Karpas-422 (cell line): ENCODE measurements at regions not wholly inside any gene's neighbourhood (a gene's known extent, or its start where the extent isn't known, plus 50 kb on each side); places are given as distances from the start of the nearest gene placed in this dataset.
"Not testable (repeated sequence)": the region's sequence is repeated elsewhere in the genome, so short reads cannot be mapped to it uniquely, and the experiment has no call there.

Source experiments
- DNase-seq: peaks from one replicate; pipeline ENCODE4 v3.0.0-alpha.2; 2015
- H2AFZ ChIP-seq: fragments of 200-600 bp; sonication (generic); 2 replicates; pipeline ENCODE4 v1.6.1; 2014; ENCODE audit warnings: antibody characterized with exemption, low read length, mixed read lengths
- H3K27ac ChIP-seq: fragments of 200-600 bp; sonication (generic); 2 replicates; pipeline ENCODE4 v1.5.1; 2014; ENCODE audit warnings: mild to moderate bottlenecking, low read length, moderate library complexity
- H3K27me3 ChIP-seq: fragments of 200-600 bp; sonication (generic); 2 replicates; pipeline ENCODE4 v1.6.1; 2014; ENCODE audit warnings: low read length, mixed read lengths
- H3K36me3 ChIP-seq: fragments of 200-600 bp; sonication (generic); 2 replicates; pipeline ENCODE4 v1.6.1; 2014; ENCODE audit warnings: low read length, mixed read lengths; ENCODE audit not compliant: insufficient read depth
- H3K4me1 ChIP-seq: fragments of 200-600 bp; sonication (generic); 2 replicates; pipeline ENCODE4 v1.6.1; 2014; ENCODE audit warnings: mild to moderate bottlenecking, low read length, mixed read lengths
- H3K4me2 ChIP-seq: fragments of 200-600 bp; sonication (generic); 2 replicates; pipeline ENCODE4 v1.6.1; 2014; ENCODE audit warnings: low read length, low read depth, mild to moderate bottlenecking; ENCODE audit not compliant: poor library complexity, severe bottlenecking
- H3K4me3 ChIP-seq: fragments of 200-600 bp; sonication (generic); 2 replicates; pipeline ENCODE4 v1.5.1; 2014; ENCODE audit warnings: mild to moderate bottlenecking, antibody characterized with exemption, low read length, mixed read lengths
- H3K79me2 ChIP-seq: fragments of 200-600 bp; sonication (generic); 2 replicates; pipeline ENCODE4 v1.6.1; 2014; ENCODE audit warnings: mild to moderate bottlenecking, low read length, mixed read lengths
- H3K9ac ChIP-seq: fragments of 200-600 bp; sonication (generic); 2 replicates; pipeline ENCODE4 v1.6.0; 2014; ENCODE audit warnings: low read length
- H3K9me2 ChIP-seq: fragments of 200-600 bp; sonication (generic), shearing (Covaris generic); replicated peaks from 2 replicates; pipeline ENCODE4 v1.6.0; 2014; ENCODE audit warnings: mild to moderate bottlenecking, low read length, moderate library complexity; ENCODE audit not compliant: insufficient read depth
- H3K9me3 ChIP-seq: fragments of 300-700, 200-600 bp; sonication (generic); 2 replicates; pipeline ENCODE4 v1.6.1; 2014; ENCODE audit warnings: low read length, mixed read lengths
- H4K20me1 ChIP-seq: fragments of 200-600 bp; sonication (generic); 2 replicates; pipeline ENCODE4 v1.6.1; 2014; ENCODE audit warnings: mild to moderate bottlenecking, antibody characterized with exemption, low read length, low read depth; ENCODE audit not compliant: insufficient read depth

DNA sequence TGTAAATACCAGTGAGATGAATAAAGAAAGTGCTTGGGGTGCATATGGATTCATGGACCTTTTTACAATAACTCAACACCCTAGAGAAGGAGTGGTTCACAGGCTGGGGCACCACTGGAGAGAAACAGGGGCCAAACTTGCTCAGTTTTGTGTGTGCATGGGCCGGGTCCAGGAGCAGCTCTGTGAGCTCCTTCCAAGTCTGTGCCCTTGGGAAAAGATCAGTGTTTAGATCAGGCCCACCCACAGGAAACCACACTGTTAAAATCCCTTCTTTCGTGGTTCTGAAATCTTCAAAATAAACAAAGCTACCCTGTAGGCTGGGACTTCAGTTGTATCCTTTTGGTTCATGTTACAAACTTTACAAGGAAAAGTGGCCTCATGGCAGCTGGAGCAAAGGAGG is 156.1 kb upstream of the TMEM260 start:
- H3K4me3 ChIP-seq, result no peak overlapping the region
- no peaks in the 10 kb centered on the region for H3K79me2 ChIP-seq
- H3K9me3 ChIP-seq, result no peaks in the 10 kb centered on the region
- H2AFZ ChIP-seq, result no peak overlapping the region
- H3K9me2 ChIP-seq, result no peaks in the 10 kb centered on the region
- H3K4me1 ChIP-seq, result peaks cover 3% of the 10 kb centered on the region; the same call in 1 of the 2 replicates
- H3K27ac ChIP-seq, result no peak overlapping the region
- H4K20me1 ChIP-seq, result no peaks in the 10 kb centered on the region
- no peaks in the 10 kb centered on the region for H3K36me3 ChIP-seq
- H3K9ac ChIP-seq, result no peak overlapping the region
- no peaks in the 10 kb centered on the region for H3K27me3 ChIP-seq
- no peak overlapping the region for H3K4me2 ChIP-seq
- no peak for DNase-seq

DNA sequence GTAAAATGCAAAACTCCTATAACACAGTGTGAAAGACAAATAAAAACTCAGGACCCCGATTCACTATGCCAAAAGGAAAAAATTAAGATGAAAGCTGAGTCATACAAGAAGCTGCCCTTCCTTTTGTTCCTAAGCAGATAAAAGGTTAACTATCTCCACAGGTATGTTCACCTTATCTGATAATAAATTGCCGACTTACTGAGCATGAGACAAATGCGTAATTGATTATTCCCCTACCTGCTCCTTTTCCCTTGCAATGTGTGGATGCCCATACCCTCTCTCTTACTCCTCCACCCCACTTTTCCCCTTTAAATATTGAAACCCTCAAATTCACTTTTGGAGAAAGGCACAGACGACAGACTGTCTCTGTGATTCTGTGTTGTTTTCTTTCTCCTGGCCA is 148.6 kb upstream of the TMEM260 start:
- Histone ChIP-seq H3K9me3 (0 out of 2 replicates have a peak, but pooled peaks cover 4% of the 10 kb centered on the region), H3K27ac (no peak overlapping the region), H3K79me2 (no peaks in the 10 kb centered on the region), H3K36me3 (no peaks in the 10 kb centered on the region), H4K20me1 (no peaks in the 10 kb centered on the region), H3K4me2 (no peak overlapping the region), H3K9me2 (no peaks in the 10 kb centered on the region), H3K4me3 (no peak overlapping the region), H3K27me3 (no peaks in the 10 kb centered on the region), H2AFZ (no peak overlapping the region), H3K9ac (no peak overlapping the region), H3K4me1 (no peaks in the 10 kb centered on the region)
- no peak for DNase-seq

GRCh38 chr14:56449670-56450213 is 129.9 kb upstream of the TMEM260 start:
- H4K20me1 ChIP-seq, result no peaks in the 10 kb centered on the region
- H2AFZ ChIP-seq, result no peak overlapping the region
- H3K4me2 ChIP-seq, result no peak overlapping the region
- H3K9ac ChIP-seq, result no peak overlapping the region
- DNase-seq, result no peak
- no peaks in the 10 kb centered on the region for H3K27me3 ChIP-seq
- no peak overlapping the region for H3K4me3 ChIP-seq
- no peaks in the 10 kb centered on the region for H3K9me2 ChIP-seq
- H3K4me1 ChIP-seq, result no peaks in the 10 kb centered on the region
- no peak overlapping the region for H3K27ac ChIP-seq
- no peaks in the 10 kb centered on the region for H3K79me2 ChIP-seq
- H3K9me3 ChIP-seq, result no peaks in the 10 kb centered on the region
- no peaks in the 10 kb centered on the region for H3K36me3 ChIP-seq

DNA sequence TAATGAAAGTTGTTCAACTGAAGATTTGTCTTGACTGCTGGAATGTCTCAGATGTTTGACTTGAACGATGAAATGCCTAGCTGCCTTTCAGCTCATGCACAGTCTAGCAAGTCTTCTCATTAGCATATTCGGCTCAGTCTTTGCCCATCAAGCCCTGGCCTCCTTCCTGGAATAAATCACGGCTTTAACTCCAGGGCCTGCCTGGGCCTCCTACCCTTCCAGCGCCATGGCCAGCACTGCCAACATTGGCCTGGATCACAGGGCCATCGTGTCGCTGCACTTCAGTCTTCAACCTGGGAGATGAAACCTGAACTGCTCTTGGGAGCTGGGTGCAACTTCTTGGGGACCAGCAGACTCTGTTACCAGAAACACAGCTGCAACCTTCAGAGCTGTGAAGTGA is 126.7 kb upstream of the TMEM260 start:
- no peaks in the 10 kb centered on the region for H3K9me2 ChIP-seq
- no peaks in the 10 kb centered on the region for H3K79me2 ChIP-seq
- H3K4me3 ChIP-seq, result no peak overlapping the region
- no peaks in the 10 kb centered on the region for H3K9me3 ChIP-seq
- no peak overlapping the region for H3K4me2 ChIP-seq
- DNase-seq, result peak; percentile 32
- H3K27ac ChIP-seq, result no peak overlapping the region
- H3K27me3 ChIP-seq, result no peaks in the 10 kb centered on the region
- H4K20me1 ChIP-seq, result no peaks in the 10 kb centered on the region
- H3K4me1 ChIP-seq, result no peaks in the 10 kb centered on the region
- no peak overlapping the region for H2AFZ ChIP-seq
- H3K36me3 ChIP-seq, result no peaks in the 10 kb centered on the region
- H3K9ac ChIP-seq, result no peak overlapping the region

DNA sequence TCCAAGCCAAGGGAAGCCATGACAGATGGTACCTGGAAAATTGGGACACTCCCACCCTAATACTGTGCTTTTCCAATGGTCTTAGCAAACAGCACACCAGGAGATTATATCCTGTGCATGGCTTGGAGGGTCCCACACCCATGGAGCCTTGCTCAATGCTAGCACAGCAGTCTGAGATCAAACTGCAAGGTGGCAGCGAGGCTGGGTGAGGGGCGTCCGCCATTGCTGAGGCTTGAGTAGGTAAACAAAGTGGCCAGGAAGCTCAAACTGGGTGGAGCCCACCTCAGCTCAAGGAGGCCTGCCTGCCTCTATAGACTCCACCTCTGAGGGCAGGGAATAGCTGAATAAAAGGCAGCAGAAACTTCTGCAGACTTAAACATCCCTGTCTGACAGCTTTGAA is 124.9 kb upstream of the TMEM260 start:
- not testable (repeated sequence) for H4K20me1 ChIP-seq, H2AFZ ChIP-seq, H3K79me2 ChIP-seq, H3K4me1 ChIP-seq, H3K9me3 ChIP-seq, DNase-seq, H3K4me3 ChIP-seq, H3K36me3 ChIP-seq, H3K27me3 ChIP-seq, H3K9me2 ChIP-seq, H3K9ac ChIP-seq, H3K27ac ChIP-seq, H3K4me2 ChIP-seq

GRCh38 chr14:56460469-56460868 is 119.1 kb upstream of the TMEM260 start:
- no peak for DNase-seq
- Histone ChIP-seq H2AFZ (no peak overlapping the region), H3K9me2 (no peaks in the 10 kb centered on the region), H3K4me1 (no peaks in the 10 kb centered on the region), H3K27me3 (peaks cover 3% of the 10 kb centered on the region; the same call in 1 of the 2 replicates), H3K79me2 (no peaks in the 10 kb centered on the region), H3K9me3 (no peaks in the 10 kb centered on the region), H3K4me2 (no peak overlapping the region), H3K36me3 (no peaks in the 10 kb centered on the region), H3K27ac (no peak overlapping the region), H4K20me1 (no peaks in the 10 kb centered on the region), H3K4me3 (no peak overlapping the region), H3K9ac (no peak overlapping the region)

- H3K36me3 ChIP-seq, result no peaks in the 10 kb centered on the region
Observed at GRCh38 chr14:56461276-56462275, 118.0 kb upstream of the TMEM260 start.

GRCh38 chr14:56463271-56463890 is 116.2 kb upstream of the TMEM260 start:
- Histone ChIP-seq H3K9ac (no peak overlapping the region), H3K36me3 (no peaks in the 10 kb centered on the region), H3K4me2 (no peak overlapping the region), H4K20me1 (no peaks in the 10 kb centered on the region), H3K27me3 (peaks cover 3% of the 10 kb centered on the region; the same call in 1 of the 2 replicates), H3K9me2 (no peaks in the 10 kb centered on the region), H3K4me3 (no peak overlapping the region), H3K79me2 (no peaks in the 10 kb centered on the region), H2AFZ (no peak overlapping the region), H3K4me1 (no peaks in the 10 kb centered on the region), H3K27ac (no peak overlapping the region), H3K9me3 (no peaks in the 10 kb centered on the region)
- no peak for DNase-seq

More at GRCh38 chr14:56461276-56462275, 118.0 kb upstream of the TMEM260 start:
- Histone ChIP-seq H3K4me3 (no peak overlapping the region), H3K27me3 (peaks cover 3% of the 10 kb centered on the region; the same call in 1 of the 2 replicates), H3K4me1 (no peaks in the 10 kb centered on the region), H3K27ac (no peak overlapping the region), H3K4me2 (no peak overlapping the region), H2AFZ (no peak overlapping the region), H3K9ac (no peak overlapping the region), H3K79me2 (no peaks in the 10 kb centered on the region), H4K20me1 (no peaks in the 10 kb centered on the region), H3K9me2 (no peaks in the 10 kb centered on the region), H3K9me3 (no peaks in the 10 kb centered on the region)
- DNase-seq, result no peak
